Activated CD8-positive, alpha-beta memory T cell treated with anti-CD3 and anti-CD28 coated beads, Interleukin-2, amount 10 ng/mL, durations not matched to agents 7 days and 5 days (primary cell): ENCODE measurements at regions not wholly inside any gene's neighbourhood (a gene's known extent, or its start where the extent isn't known, plus 50 kb on each side); places are given as distances from the start of the nearest gene placed in this dataset.

Experiments
- ATAC-seq: fragments of 150-1000 bp; cut with Tn5 transposase; one replicate; pipeline ENCODE4 v1.10.0; 2021; ENCODE audit warnings: moderate library complexity
- CTCF ChIA-PET: fragments of 350-600 bp; sonication (Branson Sonifier 250); formaldehyde crosslinking; loops from one replicate; lab custom pipeline; 2021; ENCODE audit warnings: antibody characterized with exemption; lab: Charles Lee
- DNase-seq: peaks from one replicate; pipeline ENCODE4 v3.0.0-alpha.2; 2020
- H3K27ac Mint-ChIP-seq: one replicate; pipeline ENCODE4 v1.8.0; 2021; ENCODE audit warnings: mild to moderate bottlenecking, mixed read lengths
- H3K27me3 Mint-ChIP-seq: one replicate; pipeline ENCODE4 v1.8.0; 2021; ENCODE audit warnings: mixed read lengths
- H3K36me3 Mint-ChIP-seq: one replicate; pipeline ENCODE4 v1.8.0; 2021; ENCODE audit warnings: mild to moderate bottlenecking, mixed read lengths
- H3K4me1 Mint-ChIP-seq: one replicate; pipeline ENCODE4 v1.8.0; 2021; ENCODE audit warnings: mixed read lengths
- H3K4me3 Mint-ChIP-seq: one replicate; pipeline ENCODE4 v1.8.0; 2021; ENCODE audit warnings: mild to moderate bottlenecking, moderate library complexity, mixed read lengths
- H3K9me3 Mint-ChIP-seq: one replicate; pipeline ENCODE4 v1.8.0; 2022; ENCODE audit warnings: low read depth, mixed read lengths

- no peak overlapping the region for H3K27ac Mint-ChIP-seq
- H3K4me1 Mint-ChIP-seq: no peaks in the 10 kb centered on the region
- ATAC-seq (no peak), DNase-seq (no peak)
- no peaks in the 10 kb centered on the region for H3K36me3 Mint-ChIP-seq
- CTCF ChIA-PET: no interaction called here
- H3K27me3 Mint-ChIP-seq: no peaks in the 10 kb centered on the region
- no peaks in the 10 kb centered on the region for H3K9me3 Mint-ChIP-seq
- no peak overlapping the region for H3K4me3 Mint-ChIP-seq
Observed at GRCh38 chr11:112398798-112399478, 138.3 kb upstream of the PLET1 start.

- Mint-ChIP-seq H3K36me3 (no peaks in the 10 kb centered on the region), H3K4me3 (no peak overlapping the region), H3K9me3 (no peaks in the 10 kb centered on the region), H3K27me3 (no peaks in the 10 kb centered on the region), H3K4me1 (no peaks in the 10 kb centered on the region), H3K27ac (no peak overlapping the region)
- no peak for ATAC-seq
- no peak for DNase-seq
- CTCF ChIA-PET: interaction anchor here (0.6 to 0.9 kb wide), 2 partner anchors 120 to 839 kb away, joined by 3 to 5 read pairs; no protein-coding TSS in a partner anchor
Observed at GRCh38 chr11:112400476-112401014, 139.9 kb upstream of the PLET1 start.

DNA sequence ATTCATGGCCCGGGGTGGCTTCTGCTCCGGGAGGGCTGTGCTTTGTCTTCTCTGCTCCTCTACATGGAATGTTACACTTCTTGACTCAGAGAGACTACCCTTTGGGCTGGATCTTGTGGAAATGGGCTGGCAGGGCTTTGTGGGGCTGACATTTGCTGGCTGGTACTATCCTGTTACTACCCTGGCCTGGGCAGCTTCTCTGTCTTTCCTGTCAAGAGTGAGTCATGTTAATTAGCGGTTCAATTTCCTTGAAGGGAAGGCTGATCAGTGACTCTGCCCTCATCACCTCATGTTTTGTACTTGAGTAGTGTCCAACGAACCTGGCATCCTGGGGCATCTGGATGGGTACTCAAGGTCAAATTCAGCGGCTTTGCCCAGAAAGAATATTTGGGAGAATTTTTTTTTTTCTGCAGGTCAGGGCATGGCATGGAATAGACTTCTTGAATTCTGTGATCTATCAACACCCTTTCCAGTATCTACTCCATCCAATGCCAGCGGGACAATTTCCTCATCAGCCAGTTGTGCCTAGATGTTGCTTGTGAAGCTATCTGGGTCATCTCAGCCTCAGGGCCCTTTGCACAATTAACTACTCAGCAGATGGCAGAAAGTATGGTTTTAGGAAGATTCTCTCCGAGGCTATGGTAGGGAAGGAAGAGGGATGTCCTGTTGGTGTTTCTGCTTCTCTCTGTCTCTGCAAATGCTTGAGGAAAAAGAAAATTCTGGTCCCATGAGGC lies 140.5 kb upstream of the PLET1 start:
- CTCF ChIA-PET: interaction anchor here (0.6 kb wide), 1 partner anchor 838 kb away, joined by 5 read pairs; no protein-coding TSS in a partner anchor
- H3K27ac Mint-ChIP-seq: no peak overlapping the region
- no peaks in the 10 kb centered on the region for H3K4me1 Mint-ChIP-seq
- no peaks in the 10 kb centered on the region for H3K36me3 Mint-ChIP-seq
- no peak overlapping the region for H3K4me3 Mint-ChIP-seq
- ATAC-seq: no peak
- no peaks in the 10 kb centered on the region for H3K27me3 Mint-ChIP-seq
- H3K9me3 Mint-ChIP-seq: no peaks in the 10 kb centered on the region
- DNase-seq: no peak

DNA sequence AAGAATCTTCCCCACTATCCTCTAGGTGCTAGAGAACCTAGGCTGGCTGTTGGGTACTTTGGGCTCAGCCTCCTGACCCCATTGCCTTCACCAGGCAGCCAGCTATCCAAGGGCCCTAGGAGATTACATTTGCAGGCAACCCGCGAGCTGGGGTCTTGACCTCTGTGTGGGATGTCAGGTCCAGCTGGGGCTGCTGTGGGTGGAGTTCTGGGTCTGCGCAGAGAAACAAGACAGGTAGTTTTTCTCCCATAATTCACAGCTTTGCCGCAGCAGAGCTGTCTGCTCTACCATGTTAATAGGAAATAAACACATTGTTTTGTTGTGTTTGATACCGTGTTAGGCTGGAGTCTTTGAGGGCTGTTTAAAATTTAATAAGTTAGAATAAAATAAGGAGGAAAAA lies 142.8 kb upstream of the PLET1 start:
- Mint-ChIP-seq H3K36me3 (no peaks in the 10 kb centered on the region), H3K4me3 (no peak overlapping the region), H3K9me3 (no peaks in the 10 kb centered on the region), H3K27me3 (no peaks in the 10 kb centered on the region), H3K4me1 (no peaks in the 10 kb centered on the region), H3K27ac (no peak overlapping the region)
- ATAC-seq (no peak), DNase-seq (no peak)
- CTCF ChIA-PET: no interaction called here

- Mint-ChIP-seq H3K4me1 (no peaks in the 10 kb centered on the region), H3K9me3 (no peaks in the 10 kb centered on the region), H3K36me3 (no peaks in the 10 kb centered on the region), H3K27ac (no peak overlapping the region), H3K4me3 (no peak overlapping the region), H3K27me3 (no peaks in the 10 kb centered on the region)
- DNase-seq (no peak), ATAC-seq (no peak)
- CTCF ChIA-PET: no interaction called here
Observed at GRCh38 chr11:112404112-112404511, 143.5 kb upstream of the PLET1 start.

DNA sequence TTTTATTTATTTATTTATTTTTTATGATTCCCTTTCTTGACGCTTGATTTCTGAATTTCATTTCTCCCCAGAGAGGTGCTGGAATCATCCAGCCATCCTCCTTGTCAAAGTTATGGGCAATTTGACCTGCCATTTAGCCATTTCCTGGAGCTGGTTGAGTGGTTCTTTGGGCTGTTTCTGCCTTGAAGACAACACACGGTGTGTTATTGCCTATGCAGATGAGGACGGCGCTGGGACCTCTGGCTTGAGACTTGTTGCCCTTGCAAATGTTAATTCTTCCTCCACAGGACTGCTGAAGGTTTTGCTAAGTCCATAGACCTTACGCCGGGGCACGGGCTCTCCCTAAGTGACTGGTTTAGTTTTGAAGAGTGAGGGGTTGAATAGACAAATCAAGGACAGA lies 147.9 kb upstream of the PLET1 start:
- Mint-ChIP-seq H3K36me3 (no peaks in the 10 kb centered on the region), H3K9me3 (peaks cover 4% of the 10 kb centered on the region), H3K27ac (no peak overlapping the region), H3K4me1 (peaks cover 7% of the 10 kb centered on the region), H3K27me3 (peaks cover 7% of the 10 kb centered on the region), H3K4me3 (no peak overlapping the region)
- ATAC-seq: no peak
- CTCF ChIA-PET: interaction anchor here (0.8 kb wide), 1 partner anchor 11 kb away, joined by 3 read pairs; no protein-coding TSS in a partner anchor
- no peak for DNase-seq

DNA sequence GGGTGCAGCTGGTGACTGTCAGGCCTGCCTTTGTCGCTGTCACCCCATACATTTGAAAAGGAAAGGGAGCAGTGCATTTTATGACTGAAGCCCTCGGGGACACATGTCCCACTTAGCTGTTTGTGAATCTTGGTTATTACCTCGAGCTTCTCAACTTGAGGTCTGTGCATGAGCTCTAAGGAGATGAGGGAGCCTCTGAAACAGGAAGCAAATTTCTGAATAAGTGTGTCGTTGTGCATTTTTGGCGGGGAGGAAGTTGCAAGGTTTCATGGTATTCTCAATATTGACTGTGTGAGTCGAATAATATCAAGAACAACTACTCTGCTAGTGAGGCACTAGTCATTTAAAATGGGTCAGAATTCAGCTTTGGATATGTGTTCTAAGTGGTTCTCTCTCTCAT lies 149.7 kb upstream of the PLET1 start:
- Mint-ChIP-seq H3K27me3 (peaks cover 17% of the 10 kb centered on the region), H3K36me3 (no peaks in the 10 kb centered on the region), H3K4me1 (peaks cover 7% of the 10 kb centered on the region), H3K4me3 (no peak overlapping the region), H3K27ac (no peak overlapping the region), H3K9me3 (peaks cover 4% of the 10 kb centered on the region)
- ATAC-seq (no peak), DNase-seq (no peak)
- CTCF ChIA-PET: no interaction called here

DNA sequence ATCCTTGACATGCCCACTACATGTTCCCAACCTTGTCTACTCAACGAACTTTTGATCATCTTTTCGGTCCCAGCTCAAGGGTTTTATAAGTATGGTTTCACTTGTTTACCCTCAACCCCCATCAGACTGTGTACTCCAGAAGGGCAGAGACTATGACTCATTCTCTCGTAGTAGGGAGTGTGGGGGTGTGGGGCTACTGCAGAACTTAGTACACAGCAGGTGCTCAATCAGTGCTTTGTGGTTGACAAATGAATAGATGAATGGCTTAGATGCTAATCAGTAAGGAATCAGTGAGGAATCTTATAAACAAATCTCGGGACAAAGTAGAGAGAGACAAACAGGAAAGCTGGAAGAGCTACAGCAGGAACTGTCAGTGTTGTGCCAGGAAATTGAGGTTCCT lies 151.7 kb upstream of the PLET1 start:
- Mint-ChIP-seq H3K9me3 (peaks cover 4% of the 10 kb centered on the region), H3K36me3 (no peaks in the 10 kb centered on the region), H3K4me1 (peaks cover 7% of the 10 kb centered on the region), H3K27ac (no peak overlapping the region), H3K4me3 (no peak overlapping the region), H3K27me3 (peaks cover 27% of the 10 kb centered on the region)
- CTCF ChIA-PET: no interaction called here
- DNase-seq: no peak
- ATAC-seq: no peak

DNA sequence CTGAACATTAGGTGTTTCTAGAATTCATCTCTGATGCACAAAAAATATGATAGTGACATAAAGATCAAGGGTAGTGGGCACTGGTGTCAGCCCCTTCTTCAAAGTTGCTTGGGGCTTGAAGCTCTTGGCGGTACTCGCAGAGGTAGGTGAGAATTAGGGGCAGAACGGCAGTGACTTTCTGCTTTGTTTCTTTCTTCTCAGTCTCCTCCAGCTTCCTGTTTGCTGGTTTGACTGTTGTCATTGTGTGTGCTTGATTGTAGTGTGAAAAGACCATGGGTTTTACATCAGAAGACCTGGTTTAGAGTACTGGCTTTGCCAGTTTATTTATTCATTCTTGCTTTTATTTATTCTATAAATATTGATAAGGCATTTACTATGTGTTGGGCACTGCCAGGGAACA lies 156.7 kb upstream of the PLET1 start:
- Mint-ChIP-seq H3K4me1 (no peaks in the 10 kb centered on the region), H3K4me3 (no peak overlapping the region), H3K9me3 (peaks cover 4% of the 10 kb centered on the region), H3K27ac (no peak overlapping the region), H3K27me3 (peaks cover 40% of the 10 kb centered on the region), H3K36me3 (no peaks in the 10 kb centered on the region)
- ATAC-seq (no peak), DNase-seq (no peak)
- CTCF ChIA-PET: no interaction called here

DNA sequence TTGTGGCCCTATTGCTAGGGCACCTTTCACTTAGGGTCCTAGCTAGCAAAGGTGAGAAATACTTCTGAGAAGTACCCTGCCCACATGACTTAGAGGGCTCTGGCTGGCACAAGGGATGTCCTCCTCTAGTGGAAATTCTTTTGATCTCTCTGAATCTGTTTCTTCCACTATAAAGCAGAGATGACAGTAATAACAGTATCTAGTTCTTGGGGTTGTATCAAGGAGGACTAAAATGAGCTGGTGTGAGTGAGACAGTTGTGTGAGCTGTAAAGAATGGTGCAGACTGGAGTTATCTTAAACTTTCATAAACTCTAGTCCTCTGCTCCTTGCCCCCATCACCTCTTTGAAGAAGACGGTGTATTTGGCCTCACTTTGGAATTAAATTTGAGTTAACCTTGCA lies 157.8 kb upstream of the PLET1 start:
- ATAC-seq: no peak
- Mint-ChIP-seq H3K9me3 (no peaks in the 10 kb centered on the region), H3K27me3 (peaks cover 44% of the 10 kb centered on the region), H3K4me1 (no peaks in the 10 kb centered on the region), H3K4me3 (no peak overlapping the region), H3K27ac (no peak overlapping the region), H3K36me3 (no peaks in the 10 kb centered on the region)
- DNase-seq: no peak
- CTCF ChIA-PET: no interaction called here

DNA sequence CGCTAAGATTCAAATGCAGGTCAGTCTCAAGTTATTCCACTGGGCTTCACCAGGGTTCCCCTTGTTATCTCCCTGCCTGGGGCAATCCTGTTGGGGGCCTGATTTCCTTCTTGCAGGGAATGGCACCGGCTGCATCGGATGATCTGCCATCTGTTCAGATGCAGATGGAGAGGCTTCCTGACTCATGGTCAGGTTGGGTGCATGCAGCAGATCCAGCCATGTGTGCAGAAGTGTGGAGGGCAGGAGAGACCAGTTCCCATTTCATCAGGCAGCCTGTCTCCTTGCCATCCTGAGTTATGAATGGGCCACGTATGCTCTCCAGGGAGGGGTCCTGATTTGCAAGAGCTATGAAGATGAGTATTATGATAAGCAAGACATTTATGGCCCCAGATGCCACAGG lies 161.2 kb upstream of the PLET1 start:
- ATAC-seq (no peak), DNase-seq (no peak)
- no peak overlapping the region for H3K4me3 Mint-ChIP-seq
- peaks cover 26% of the 10 kb centered on the region for H3K27me3 Mint-ChIP-seq
- H3K4me1 Mint-ChIP-seq: no peaks in the 10 kb centered on the region
- H3K27ac Mint-ChIP-seq: no peak overlapping the region
- H3K36me3 Mint-ChIP-seq: no peaks in the 10 kb centered on the region
- CTCF ChIA-PET: no interaction called here
- no peaks in the 10 kb centered on the region for H3K9me3 Mint-ChIP-seq

GRCh38 chr11:112425121-112425520 lies 164.5 kb upstream of the PLET1 start:
- no peaks in the 10 kb centered on the region for H3K36me3 Mint-ChIP-seq
- no peaks in the 10 kb centered on the region for H3K9me3 Mint-ChIP-seq
- peaks cover 19% of the 10 kb centered on the region for H3K27me3 Mint-ChIP-seq
- no peak for DNase-seq
- CTCF ChIA-PET: no interaction called here
- H3K4me1 Mint-ChIP-seq: no peaks in the 10 kb centered on the region
- H3K27ac Mint-ChIP-seq: no peak overlapping the region
- H3K4me3 Mint-ChIP-seq: no peak overlapping the region
- no peak for ATAC-seq

GRCh38 chr11:112437096-112437495 lies 176.4 kb upstream of the PLET1 start:
- Mint-ChIP-seq H3K27ac (no peak overlapping the region), H3K36me3 (no peaks in the 10 kb centered on the region), H3K4me1 (no peaks in the 10 kb centered on the region), H3K27me3 (peaks cover 37% of the 10 kb centered on the region), H3K4me3 (no peak overlapping the region), H3K9me3 (peaks cover 9% of the 10 kb centered on the region)
- ATAC-seq (no peak), DNase-seq (no peak)
- CTCF ChIA-PET: no interaction called here

GRCh38 chr11:112439614-112440013 lies 179.0 kb upstream of the PLET1 start:
- DNase-seq (no peak), ATAC-seq (no peak)
- H3K36me3 Mint-ChIP-seq: no peaks in the 10 kb centered on the region
- H3K27ac Mint-ChIP-seq: no peak overlapping the region
- H3K27me3 Mint-ChIP-seq: peaks cover 35% of the 10 kb centered on the region
- peaks cover 9% of the 10 kb centered on the region for H3K9me3 Mint-ChIP-seq
- H3K4me1 Mint-ChIP-seq: no peaks in the 10 kb centered on the region
- CTCF ChIA-PET: no interaction called here
- H3K4me3 Mint-ChIP-seq: no peak overlapping the region
